Hematopoietic multipotent progenitor cell treated with erythropoietin and hydrocortisone succinate and interleukin-3 and kit ligand, for 6 days (in vitro differentiated cells): ENCODE measurements at regions not wholly inside any gene's neighbourhood (a gene's known extent, or its start where the extent isn't known, plus 50 kb on each side); places are given as distances from the start of the nearest gene placed in this dataset.
"Not testable (repeated sequence)": the region's sequence is repeated elsewhere in the genome, so short reads cannot be mapped to it uniquely, and the experiment has no call there.

ENCODE experiments used
- DNase-seq: peaks from one replicate; pipeline ENCODE4 v3.0.0-alpha.2; 2015

DNA sequence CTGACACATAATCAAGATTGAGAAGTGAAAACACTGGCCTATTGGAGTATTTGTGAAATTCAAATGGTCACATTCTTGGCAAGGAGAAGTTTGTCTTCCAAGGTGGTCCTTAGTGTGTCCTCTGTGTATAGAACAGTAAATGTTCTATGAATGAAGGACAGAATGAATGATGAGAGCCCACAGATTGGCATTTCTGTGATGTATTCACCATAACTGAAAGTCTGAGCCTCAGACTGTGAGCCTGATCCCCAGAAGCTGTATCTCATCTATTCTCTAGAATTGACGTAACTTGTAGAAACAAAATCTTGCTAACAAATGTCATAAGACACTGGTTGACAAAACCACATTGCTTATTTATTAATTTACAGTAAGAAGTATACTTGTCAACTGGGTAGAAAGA lies 111.5 kb upstream of the ETV3 start:
- DNase-seq = no peak

DNA sequence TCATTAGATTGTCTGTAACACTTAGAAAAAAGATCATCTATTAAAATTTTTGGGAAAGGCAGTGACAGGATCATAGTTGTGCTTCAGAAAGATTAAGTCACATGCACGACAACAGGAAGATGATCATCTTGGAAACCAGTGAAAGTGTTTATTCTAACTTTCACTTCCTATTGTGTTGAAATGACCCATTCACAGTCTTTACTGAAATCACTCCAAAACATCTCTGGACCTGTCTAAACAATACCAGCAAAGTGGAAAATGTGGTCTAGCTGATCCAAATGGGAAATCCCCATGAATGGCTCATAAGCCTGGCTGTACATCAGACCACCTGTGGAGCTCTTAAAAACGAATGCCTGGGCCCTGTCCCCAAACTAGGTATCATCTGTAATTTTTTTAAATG lies 111.1 kb upstream of the ETV3 start:
- DNase-seq = no peak

DNA sequence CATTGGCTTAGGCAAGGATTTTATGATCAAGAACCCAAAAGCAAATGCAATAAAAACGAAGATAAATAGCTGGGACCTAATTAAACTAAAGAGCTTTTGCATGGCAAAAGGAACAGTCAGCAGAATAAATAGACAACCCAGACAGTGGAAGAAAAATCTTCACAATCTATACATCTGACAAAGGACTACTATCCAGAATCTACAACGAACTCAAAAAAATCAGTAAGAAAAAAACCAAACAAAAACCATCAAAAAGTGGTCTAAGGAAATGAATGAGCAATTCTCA lies 109.5 kb upstream of the ETV3 start:
- DNase-seq = not testable (repeated sequence)

DNA sequence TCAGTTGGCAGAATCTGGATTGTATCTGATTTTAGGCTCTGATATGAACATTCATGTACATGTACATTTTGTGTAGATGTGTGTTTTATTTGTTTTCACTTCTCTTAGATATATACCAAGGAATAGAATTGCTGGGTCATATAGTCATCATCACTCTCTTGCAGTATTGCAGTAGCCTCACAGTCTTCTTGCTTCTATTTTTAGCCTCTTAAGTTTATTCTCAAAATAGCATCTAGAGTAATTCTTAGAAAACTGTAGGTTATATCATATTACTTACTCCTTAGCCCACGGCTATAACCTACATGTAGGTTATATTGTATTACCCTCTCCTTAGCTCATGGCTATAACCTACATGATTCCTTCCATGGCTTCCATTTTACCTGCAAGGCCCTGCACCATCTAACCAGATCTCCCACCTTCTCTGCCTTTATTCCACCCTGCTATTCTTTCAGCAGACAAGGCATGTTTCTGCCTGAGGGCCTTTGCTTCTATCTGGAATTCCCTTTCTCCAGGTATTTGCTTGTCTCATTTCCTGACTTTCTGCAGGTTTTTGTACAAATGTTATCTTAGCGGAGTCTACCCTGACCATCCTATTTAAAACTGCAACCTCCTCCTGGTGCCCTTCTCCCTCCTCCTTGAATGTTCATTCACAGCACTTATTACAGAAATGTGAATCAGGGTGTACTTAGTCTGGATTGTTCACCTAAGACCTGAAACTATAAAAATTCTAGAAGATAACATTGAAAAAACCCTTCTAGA lies 109.0 kb upstream of the ETV3 start:
- no peak for DNase-seq

DNA sequence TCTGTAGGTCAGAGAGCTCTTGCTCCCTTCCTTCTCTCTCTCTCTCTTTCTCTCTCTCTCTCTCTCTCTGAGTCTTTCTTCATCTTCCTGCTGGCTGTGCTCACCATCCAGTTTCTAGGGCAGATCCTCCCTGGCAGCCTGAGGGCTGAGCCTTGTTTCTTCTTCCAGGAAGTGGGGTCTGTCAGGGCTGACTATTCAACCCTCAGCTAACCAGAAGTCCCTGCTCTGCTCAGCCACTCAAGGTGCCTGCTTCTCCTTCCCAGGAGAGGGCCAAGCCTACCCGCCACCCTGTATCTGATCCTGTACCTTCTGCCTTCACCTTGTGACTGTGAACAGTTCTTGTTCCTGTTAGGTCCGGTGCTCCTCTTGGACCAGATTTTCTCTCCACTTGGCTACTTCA lies 107.6 kb upstream of the ETV3 start:
- DNase-seq = no peak

DNA sequence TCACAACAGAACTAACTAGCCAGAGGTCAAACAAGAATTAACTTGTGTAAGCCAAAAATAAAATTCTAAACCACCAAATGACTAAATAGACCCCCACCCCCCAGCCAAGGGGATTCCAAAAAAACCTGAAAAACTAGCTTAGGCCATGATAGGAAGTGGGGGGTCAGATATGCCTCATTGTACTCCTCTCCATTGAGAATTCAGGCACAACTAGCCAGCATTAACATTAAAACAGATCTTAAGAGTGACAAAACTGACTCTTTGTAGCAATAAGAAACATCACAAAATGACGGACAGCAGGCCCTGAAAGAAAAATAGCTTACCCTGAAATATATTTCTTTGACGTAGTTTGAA lies 103.0 kb upstream of the ETV3 start:
- no peak for DNase-seq

DNA sequence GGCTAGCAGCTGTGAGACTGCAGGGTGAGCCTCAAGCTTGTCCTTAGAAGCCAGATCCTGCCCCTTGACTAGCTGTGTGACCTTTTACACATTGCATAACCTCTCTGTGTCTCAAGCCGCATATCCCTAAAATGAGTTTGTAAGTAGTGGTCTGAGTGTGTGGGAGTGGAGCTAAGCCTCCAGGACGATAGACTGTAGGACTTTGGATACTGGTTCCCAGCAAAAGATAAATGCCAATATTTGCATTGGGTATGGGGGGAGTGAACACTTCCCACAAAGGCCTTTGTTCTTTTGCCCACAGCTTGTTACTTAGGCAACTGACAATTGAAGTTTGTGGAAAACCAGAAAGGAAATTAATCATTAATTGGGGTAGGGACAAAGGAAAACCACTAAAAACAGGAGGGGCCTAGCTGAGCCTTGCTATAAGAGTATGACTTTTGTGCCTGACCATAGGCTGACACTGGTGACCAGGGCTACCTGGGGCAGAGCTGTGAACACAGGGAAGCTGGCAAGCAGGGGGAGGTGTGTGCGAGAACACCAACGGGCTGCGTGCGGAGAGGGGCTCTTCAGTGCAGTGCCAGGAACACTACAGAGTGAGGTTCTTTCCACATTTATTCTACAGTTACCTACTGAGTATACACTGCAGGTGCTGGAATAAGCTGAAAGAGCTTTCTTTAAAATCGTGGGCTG lies 102.4 kb upstream of the ETV3 start:
- DNase-seq = no peak

DNA sequence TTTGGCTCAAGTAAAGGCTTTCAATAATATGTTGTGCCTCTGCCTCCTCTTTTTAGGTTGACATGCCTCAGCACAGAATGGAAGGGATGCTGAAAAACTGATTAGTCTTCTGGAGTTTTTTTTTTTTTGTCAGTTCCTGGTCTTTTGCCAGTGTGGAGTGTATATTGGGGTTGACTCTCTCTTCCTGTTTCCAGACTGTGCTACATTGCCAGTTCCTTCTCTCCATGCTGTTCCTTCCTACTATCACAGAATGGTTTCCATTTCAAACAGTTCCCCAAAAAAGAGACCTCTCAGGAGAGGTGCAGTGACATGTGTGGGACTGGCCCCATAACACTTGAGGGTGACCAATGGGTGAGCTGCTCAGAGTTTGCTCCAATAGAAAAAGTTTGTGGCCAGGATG lies 101.7 kb upstream of the ETV3 start:
- DNase-seq = no peak

DNA sequence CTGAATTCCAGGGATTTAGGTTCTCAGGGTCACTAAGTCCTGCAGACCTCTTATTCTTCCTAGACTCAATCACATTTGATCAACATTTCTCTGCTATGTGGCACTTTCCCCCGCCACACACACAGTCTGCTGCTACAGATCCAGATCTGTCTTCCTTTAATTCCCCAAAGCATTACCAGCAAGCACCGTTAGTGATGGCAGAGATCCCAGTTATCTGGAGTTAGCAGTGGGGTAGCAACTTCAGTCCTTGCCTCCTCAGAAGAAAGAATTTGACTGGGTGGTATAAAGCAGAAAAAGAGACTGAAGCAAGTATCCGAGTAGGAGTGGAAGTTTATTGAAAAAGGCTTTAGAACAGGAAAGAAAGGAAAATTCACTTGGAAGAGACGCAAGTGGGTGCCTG lies 100.4 kb upstream of the ETV3 start:
- no peak for DNase-seq

DNA sequence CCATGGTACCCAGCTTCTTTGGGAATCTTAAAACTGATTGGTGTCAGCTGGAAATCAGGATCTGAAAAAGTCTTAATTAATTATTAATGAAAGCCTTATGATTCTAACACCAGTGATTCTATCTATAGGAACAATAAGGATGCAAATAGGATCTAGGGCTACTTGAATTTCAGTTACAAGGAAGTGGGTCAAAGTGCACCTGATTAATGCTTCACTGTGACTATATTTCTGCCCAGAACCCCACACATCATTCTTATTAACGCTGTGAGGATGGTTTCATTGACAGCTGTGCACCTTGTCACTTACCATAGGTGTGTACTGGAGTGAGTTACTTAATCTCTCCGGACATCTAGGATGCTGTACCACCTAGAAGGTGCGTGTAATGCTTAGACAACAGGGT lies 99.8 kb upstream of the ETV3 start:
- DNase-seq = no peak

DNA sequence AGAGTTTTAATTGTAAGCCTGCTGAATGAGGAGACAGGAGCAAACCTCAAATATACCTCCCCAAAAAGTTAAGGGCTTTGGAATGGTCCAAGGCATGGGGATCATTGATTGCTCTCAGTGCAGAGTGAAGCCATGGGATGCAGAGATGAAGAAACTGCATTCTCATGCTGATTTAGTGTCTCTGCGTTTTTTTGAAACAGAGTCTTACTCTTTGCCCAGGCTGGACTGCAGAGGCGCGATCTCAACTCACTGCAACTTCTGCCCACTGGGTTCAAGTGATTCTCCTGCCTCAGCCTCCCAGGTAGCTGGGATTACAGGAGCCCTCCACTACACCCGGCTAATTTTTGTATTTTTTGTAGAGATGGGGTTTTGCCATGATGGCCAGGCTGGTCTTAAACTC lies 99.3 kb upstream of the ETV3 start:
- DNase-seq = no peak

DNA sequence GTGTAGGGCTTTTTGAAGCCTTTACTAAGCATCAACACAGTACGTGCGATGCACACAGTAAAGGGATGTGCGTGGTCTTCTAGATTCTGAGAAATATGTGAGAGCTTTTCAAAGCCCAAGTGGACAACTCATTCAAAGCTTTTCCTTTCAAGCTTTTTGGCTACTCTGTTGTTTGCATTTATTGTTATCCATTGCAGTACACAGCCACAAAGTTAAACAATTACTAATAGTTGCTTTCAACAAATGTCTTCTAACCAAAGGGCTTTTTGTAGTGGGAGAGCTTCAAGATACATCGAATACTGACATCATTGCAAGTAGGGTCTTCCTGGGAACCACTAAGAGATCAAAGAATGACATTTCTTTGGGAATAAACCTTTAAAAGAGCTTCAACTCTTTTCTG lies 97.9 kb upstream of the ETV3 start:
- DNase-seq = no peak

DNA sequence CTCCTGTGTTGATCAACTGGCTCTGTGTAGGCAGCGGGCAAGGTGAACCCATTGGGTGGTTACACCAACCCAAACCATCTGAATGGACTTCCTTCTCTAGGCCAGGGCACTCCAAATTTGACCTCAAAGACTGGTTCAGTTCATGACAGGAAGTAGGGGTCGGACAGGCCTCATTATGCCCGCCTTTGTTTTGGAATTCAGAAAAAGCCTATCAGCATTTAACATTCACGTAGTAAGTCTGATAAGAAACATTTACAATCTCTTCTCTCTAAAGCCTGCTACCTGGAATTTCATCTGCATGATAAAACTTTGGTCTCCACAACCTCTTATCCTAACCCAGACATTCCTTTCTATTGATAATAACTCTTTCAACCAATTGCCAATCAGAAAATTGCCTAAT lies 97.1 kb upstream of the ETV3 start:
- peak; percentile 26 for DNase-seq

DNA sequence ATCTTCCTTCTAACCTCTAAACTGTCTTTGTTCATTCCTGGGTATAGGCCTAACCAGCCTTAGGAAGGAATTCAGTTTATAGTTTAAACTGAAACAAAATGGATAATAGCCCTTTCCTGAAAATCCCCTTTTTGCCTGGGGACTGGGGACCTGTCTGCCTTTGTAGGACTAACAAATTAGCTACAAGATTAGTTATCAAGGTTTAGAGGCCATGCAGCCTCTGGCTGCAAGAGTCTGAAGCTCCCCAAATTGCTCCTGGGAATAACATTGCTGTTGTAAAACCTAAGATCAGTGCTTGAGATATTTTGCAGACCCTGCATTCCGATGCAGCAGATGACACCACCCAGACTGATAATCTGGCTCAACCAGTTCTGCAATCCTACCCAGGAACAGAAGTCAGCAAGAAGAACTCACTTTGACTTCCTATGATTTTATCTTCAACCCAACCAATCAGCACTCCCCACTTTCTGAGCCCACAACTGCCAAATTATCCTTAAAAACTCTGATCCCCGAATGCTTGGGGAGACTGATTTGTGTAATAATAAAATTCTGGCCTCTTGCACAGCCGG lies 96.6 kb upstream of the ETV3 start:
- peak; percentile 34 for DNase-seq

DNA sequence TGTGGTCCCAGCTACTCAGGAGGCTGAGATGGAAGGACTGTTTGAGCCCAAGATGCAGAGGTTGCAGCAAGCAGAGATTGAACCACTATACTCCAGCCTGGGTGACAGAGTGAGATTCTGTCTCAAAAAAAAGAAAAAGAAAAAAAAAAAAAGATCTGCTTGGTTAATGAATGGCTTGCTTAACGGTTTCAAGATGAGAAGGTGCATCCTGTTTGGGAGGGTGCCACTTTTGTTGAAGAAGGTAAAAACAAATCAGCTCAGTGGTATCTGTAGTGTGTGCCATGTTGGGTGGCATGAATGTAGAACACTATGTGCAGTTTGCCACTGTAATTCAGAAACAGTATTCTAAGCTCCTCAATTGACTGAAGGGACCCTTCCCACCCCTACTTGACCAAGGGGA lies 94.9 kb upstream of the ETV3 start:
- DNase-seq = no peak

DNA sequence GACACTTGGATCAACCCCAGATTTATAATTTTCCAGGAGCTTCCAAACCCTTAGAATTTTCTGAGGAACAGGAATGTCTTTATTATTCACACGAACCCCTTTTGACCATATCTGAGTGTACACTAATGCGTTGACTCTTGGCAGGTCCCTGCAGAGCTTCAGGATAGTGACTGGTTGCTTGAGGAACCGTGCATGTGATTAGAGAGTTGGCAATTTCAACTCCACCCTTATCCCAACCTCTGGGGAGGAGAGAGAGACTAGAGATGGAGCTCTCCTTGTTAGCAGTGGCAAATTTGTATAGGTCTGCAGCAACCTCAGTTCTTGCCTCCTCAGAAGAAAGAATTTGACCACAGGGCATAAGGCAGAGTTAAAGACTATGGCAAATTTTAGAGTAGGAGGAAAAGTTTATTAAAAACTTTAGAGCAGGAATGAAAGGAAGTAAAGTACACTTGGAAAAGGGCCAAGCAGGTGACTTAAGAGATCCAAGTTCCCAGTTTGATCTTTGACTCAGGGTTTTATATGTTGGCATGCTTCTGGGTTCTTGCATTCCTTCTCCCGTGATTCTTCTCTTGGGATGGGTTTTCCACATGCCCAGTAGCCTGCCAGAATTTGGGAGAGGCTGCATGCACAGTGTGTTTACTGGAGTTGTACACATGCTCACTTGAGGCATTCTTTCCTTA lies 93.8 kb upstream of the ETV3 start:
- no peak for DNase-seq

DNA sequence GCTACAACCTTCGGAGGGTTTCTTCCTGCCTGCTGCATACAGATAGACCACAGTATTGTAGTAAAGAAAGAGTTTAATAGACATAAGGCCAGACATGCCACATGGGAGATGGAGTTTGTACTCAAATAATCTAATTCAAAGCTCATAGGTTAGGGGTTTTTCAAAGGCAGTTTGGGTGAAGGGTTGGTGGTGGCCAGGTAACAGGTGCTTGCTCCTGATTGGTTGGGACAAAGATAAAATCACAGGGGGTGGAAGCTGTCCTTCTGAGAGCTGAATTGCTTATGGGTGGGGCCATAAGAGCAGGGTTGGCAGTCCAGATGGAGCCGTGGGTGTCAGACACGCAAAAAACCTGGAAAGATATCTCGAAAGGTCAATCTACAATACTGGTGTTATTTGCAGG lies 92.3 kb upstream of the ETV3 start:
- no peak for DNase-seq

DNA sequence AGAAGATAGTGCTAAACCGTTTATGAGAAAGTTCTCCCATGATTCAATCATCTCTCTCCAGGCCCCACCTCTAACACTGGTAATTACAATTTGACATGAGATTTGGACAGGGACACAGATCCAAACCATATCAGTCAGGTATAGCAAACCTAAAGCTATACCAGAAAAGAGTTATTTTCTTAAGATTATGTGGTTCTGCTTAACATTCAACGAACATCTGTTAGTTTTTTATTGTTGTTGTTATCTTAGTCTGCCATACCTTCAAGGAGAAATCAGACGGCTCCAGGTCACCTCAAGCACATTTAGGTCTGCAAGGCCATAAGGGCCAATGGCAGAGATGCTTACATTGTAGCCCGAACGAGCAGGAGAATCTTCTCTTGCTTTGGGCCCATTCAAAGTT lies 89.5 kb upstream of the ETV3 start:
- no peak for DNase-seq

DNA sequence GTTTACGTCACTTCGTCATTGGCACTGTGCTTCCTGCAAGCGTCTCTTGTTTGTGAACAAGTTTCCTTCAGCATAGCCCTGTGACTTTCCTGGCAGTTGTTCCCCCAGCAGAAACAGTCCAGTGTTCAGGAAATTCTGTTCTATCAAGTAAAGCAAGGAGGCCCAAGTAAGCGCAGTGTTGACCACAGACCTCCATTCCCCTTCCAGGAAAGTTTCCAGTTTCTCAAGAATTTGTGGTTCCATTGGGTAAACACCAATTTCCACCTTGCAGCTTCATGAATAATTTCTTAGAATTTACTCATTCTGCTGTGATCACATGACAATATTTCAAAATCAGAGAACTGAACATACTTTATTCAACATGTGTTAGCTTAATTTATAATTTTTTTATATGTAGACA lies 88.5 kb upstream of the ETV3 start:
- peak; percentile 24 for DNase-seq

DNA sequence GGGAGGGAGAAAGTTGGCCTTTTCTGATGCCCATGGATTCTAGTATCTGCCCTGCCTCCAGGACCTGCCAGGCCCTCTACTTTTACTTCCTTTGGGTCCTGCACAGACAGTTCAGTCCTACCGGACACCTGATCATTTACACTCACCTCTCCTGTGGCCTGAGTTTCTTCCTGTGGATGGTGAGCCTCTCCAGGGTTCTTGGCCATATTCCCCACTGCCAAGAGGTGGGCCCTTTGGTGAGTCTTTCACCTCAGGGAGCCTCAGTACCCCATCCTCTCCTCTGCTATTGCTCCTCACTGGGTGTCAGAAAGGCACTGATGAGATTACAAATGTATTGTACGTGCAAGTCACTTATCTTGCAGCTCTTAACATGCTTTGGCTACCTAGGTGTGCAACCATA lies 81.4 kb upstream of the ETV3 start:
- DNase-seq = no peak

DNA sequence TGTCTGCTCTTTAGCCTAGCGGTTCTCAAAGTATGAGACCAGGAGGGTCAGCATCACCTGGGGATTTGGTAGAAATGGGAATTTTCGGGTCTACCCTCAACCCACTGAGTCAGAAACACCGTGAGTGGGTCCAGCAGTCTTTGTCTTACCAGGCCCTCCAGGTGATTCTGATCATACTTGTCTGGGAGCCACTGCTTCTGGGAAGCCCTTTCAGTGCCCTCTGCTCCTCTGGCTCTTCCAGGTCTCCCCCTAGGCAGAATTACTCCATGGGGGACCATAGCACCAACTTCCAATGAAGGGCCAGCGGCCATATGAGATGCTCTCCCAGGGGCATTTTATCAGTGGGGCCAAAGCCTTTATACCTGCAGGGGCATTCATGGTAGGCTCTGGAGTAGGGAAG lies 81.0 kb upstream of the ETV3 start:
- DNase-seq = no peak

DNA sequence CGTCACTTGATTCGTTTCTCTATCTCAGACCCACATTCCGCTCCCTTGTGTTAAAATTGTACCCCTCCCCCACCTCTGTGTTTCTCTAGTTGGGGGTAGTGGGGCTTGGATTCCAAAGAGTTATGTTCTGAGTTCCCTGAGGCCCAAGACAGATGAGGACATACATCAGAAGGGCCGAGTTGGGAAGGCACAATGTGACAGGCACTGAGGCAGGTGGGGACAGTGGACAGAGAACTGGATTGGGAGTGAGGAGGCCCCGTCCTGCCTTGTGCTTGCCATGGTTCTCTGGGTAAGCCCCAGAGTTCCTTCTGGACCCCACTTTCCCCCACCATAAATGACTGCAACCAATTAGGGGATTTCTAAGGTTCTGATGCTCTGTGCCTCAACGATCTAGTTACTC lies 80.5 kb upstream of the ETV3 start:
- no peak for DNase-seq

DNA sequence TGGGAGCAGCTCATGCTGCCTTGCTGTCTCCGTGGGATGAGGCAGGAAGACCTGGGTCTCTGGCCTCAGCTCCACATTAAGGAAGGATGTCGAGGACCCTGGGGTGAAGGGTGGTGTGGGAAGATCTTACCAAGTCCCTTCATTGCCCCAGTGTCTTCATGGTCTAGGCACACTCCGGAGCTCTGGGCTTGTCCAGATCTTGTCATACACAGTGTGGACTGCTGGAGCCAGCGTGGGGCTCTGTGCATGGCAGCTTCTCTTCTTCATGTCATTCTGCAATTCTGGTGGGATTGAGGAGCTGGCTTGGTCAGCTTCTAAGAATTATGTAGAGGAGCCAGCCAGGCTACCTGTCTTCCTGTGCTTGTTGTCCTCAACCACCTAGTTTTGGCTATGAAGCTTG lies 79.3 kb upstream of the ETV3 start:
- no peak for DNase-seq

DNA sequence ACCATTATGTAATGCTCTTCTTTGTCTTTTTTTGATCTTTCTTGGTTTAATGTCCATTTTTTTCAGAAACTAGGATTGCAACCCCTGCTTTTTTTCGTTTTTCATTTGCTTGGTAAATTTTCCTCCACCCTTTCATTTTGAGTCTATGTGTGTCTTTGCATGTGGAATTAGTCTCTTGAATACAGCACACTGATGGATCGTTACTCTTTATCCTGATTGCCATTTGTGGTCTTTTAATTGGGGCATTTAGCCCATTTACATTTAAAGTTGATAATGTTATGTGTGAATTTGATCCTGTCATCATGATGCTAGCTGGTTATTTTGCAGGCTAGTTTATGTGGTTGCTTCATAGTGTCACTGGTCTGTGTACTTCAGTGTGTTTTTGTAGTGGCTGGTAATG lies 75.6 kb upstream of the ETV3 start:
- DNase-seq = no peak
